GM13976 (cell line): ENCODE measurements at regions not wholly inside any gene's neighbourhood (a gene's known extent, or its start where the extent isn't known, plus 50 kb on each side); places are given as distances from the start of the nearest gene placed in this dataset.
"Not testable (repeated sequence)": the region's sequence is repeated elsewhere in the genome, so short reads cannot be mapped to it uniquely, and the experiment has no call there.

Source experiments
- DNase-seq: peaks from one replicate; pipeline ENCODE4 v3.0.0; 2012; ENCODE audit warnings: low spot score
- in situ Hi-C: fragments of 300-500 bp; cut with MboI; formaldehyde crosslinking; loops from one replicate; pipeline ENCODE4 v1.12.0; 2022; ENCODE audit warnings: low sequenced_read_pairs, mixed read lengths, inconsistent platforms; ENCODE audit not compliant: unreplicated experiment
- TF ChIP-seq, protein P1 (sequence below): IDR thresholded peaks from 2 replicates; pipeline ENCODE4 v1.5.1; 2012; ENCODE audit warnings: borderline replicate concordance, mild to moderate bottlenecking; ENCODE audit not compliant: insufficient read depth; ENCODE audit errors: extremely low read depth, missing control alignments, control extremely low read depth

DNA sequence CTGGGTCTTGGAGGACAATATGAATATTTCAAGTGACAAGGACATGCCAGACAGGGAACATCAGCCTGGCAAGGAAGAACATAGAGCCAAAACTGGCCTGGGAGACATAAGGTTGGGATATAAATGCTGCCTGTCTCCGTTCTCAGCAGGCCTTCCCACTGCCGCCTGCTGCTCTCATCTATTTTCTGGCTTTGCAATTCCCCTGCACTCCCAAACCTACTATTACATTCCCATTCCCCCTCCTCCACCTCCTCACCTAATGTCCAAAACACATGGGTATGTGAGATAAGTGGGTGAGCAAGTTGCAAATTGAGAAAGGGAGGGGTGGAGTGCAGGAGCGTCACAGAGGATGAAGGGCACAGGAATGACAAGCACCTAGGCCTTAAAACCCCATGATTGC, 244.3 kb upstream of the CDH8 start:
- in situ Hi-C loops: no loop called here
- TF ChIP-seq, protein P1, sequence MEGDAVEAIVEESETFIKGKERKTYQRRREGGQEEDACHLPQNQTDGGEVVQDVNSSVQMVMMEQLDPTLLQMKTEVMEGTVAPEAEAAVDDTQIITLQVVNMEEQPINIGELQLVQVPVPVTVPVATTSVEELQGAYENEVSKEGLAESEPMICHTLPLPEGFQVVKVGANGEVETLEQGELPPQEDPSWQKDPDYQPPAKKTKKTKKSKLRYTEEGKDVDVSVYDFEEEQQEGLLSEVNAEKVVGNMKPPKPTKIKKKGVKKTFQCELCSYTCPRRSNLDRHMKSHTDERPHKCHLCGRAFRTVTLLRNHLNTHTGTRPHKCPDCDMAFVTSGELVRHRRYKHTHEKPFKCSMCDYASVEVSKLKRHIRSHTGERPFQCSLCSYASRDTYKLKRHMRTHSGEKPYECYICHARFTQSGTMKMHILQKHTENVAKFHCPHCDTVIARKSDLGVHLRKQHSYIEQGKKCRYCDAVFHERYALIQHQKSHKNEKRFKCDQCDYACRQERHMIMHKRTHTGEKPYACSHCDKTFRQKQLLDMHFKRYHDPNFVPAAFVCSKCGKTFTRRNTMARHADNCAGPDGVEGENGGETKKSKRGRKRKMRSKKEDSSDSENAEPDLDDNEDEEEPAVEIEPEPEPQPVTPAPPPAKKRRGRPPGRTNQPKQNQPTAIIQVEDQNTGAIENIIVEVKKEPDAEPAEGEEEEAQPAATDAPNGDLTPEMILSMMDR: no peak
- DNase-seq: no peak

DNA sequence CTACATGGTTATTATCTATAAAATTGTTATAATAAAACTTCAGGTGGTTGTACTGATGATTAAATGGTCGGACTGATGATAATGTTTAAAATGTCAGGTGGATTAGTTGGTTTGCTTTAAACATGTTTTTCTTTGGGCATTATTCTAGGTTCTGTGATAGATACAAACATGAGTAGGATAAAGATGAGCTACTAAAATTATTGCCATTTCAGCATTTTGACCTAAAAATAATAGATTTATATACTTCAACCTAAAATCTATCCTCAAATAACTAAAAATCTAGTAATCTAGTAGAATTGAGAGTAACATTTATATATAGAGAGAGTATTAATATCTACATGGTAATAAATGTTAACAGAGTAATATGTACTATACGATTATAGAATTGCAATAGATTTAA, 241.7 kb upstream of the CDH8 start:
- no peak for DNase-seq
- TF ChIP-seq, protein P1: no peak
- in situ Hi-C loops: no loop called here

DNA sequence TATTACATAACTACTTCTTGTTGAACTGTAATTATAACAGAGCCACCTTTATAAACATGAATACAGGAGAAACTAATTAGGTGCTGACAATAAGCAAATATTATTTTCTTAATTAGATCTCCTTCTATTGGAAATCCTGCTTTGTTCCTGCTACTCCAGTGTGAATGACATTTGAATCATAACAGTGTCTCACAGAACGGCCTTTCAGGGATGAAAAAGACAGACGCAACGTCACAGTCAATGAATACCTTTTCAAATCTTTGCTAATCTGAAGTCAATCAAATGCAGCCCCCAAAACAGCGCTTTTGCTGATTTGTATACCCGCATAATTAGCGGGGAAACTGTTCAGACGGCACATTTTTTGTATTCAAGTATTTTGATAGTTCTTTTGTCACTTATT, 240.4 kb upstream of the CDH8 start:
- TF ChIP-seq, protein P1: no peak
- in situ Hi-C loops: no loop called here
- DNase-seq: no peak

DNA sequence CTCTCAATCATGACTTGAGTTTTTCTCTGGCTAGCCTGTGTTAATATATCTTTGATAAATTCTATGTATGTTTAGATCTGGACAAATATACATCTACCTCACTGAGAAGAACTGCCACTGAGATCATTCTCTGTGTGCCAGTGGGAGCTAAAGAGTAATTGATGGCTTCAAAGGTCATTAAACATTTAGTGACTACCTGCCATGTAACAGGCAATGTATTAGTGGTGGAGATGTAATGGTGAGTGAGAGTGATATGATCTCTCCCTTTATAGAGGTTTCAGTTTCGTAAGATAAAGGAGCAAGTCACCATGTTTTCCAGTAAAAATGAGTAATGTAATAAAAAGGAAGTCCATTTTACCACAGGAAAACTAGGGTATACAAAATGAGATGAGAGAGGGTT, 235.8 kb upstream of the CDH8 start:
- TF ChIP-seq, protein P1: no peak

DNA sequence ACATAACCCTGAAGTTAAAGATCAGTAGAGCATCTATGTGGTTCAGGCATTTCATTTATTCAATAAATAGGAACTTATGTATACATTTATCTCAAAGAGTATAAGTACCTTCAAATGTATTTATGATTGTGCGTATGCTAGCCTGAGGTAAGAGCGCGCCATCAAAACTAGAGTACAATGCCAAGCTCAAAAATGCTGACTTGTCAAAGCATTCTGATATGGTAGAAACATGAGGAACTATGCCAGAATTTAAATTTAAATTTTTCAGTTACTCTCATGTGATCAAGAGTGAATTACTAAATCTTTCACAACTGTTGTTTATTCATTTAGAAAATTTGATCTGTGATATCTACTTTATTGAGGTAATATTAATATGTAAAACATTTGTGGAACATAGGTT, 225.5 kb upstream of the CDH8 start:
- in situ Hi-C loops: no loop called here
- TF ChIP-seq, protein P1: no peak
- DNase-seq: no peak

More for the DNA sequence above, 235.8 kb upstream of the CDH8 start:
- in situ Hi-C loops: no loop called here
- no peak for DNase-seq

DNA sequence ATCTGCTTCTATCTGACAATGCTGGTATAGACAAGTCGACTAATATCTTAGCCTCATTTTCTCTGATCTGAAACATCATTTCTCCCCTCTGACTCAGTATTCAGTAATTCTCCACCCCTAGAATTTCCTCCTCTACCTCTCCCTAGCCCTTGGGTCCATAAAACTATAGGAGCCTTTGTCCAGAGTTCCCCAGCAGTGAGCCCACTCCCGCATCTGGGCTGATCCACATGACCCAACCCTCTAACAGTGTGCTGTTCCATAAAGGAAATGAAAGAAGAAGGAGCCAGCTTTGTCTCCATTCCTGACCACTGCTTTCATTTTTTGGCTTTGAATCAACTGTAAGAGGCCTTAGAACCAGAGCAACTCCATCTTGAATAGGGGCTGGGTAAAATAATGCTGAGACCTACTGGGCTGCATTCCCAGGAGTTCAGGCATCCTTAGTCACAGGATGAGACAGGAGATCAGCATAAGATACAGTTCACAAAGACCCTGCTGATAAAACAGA, 222.7 kb upstream of the CDH8 start:
- in situ Hi-C loops, DNase-seq: not testable (repeated sequence)

DNA sequence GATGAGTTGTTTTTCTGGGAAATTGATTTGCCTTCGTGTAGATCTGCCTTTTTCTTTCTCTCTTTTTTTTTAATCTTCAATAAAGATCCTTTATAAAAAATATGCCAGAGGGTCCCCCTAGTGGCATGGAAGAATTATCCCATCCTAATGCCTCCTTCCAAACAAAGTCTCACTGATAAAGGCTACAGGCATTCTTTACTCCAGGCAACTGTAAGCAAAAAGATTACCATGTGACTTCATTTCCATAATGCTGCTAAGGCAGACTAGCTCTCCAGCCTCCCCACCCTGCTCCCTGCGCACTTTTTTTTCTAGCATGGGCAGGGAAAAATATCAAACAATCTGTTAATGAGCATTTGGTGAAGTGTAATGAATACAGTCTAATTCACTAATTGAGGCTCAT, 220.2 kb upstream of the CDH8 start:
- no peak for DNase-seq
- in situ Hi-C loops: no loop called here
- TF ChIP-seq, protein P1: no peak
